ENCODE measurements at regions not wholly inside any gene's neighbourhood (a gene's known extent, or its start where the extent isn't known, plus 50 kb on each side); places are given as distances from the start of the nearest gene placed in this dataset.

GRCh38 chr18:79601234-79601633 lies 78.4 kb upstream of the CTDP1 start:
- H3K27ac Mint-ChIP-seq: no peak overlapping the region

GRCh38 chr18:79603321-79604204 lies 76.0 kb upstream of the CTDP1 start:
- Histone ChIP-seq H3K9ac (ENCODE audit: insufficient read depth, low read length, poor library complexity, severe bottlenecking) (no peak overlapping the region), H4K20me1 (ENCODE audit: insufficient read depth, low read length) (no peaks in the 10 kb centered on the region), H3K27ac (ENCODE audit: low read depth in 1 of 2, low read length in 2 of 2) (no peak overlapping the region), H2AFZ (ENCODE audit: insufficient read depth, low read depth, low read length, poor library complexity, severe bottlenecking) (no peak overlapping the region), H3K9me3 (replicated peaks in 1 of 2; ENCODE audit: control insufficient read depth in 1 of 2, insufficient read depth in 1 of 2, low read length in 2 of 2) (no peaks in the 10 kb centered on the region), H3K36me3 (replicated peaks in 1 of 2; ENCODE audit: control insufficient read depth in 1 of 2, insufficient read depth in 2 of 2, low read length in 2 of 2) (no peaks in the 10 kb centered on the region), H3K4me1 (ENCODE audit: control insufficient read depth in 1 of 2, insufficient read depth in 2 of 2, low read length in 2 of 2) (no peaks in the 10 kb centered on the region), H3K79me2 (ENCODE audit: insufficient read depth, low read length) (no peaks in the 10 kb centered on the region), H3K4me2 (replicated peaks; ENCODE audit: extremely low read depth, low read length, poor library complexity, severe bottlenecking) (no peak overlapping the region), H3K4me3 (replicated peaks in 1 of 3; ENCODE audit: low read depth in 2 of 3, low read length in 3 of 3) (no peak overlapping the region), H3K27me3 (ENCODE audit: control insufficient read depth in 2 of 2, insufficient read depth in 2 of 2, low read length in 2 of 2) (no peaks in the 10 kb centered on the region)
- Mint-ChIP-seq H3K27ac (no peak overlapping the region), H3K4me3 (no peak overlapping the region), H3K27me3 (ENCODE audit: low read depth in 3 of 3) (peaks cover 0 to 5% (median 0%) of the 10 kb centered on the region in 3 donors), H3K9me3 (peaks cover 0 to 3% (median 0%) of the 10 kb centered on the region in 7 donors), H3K36me3 (no peaks in the 10 kb centered on the region), H3K4me1 (no peaks in the 10 kb centered on the region)
- no peak for TF ChIP-seq CTCF (IDR thresholded peaks at IDR 0.05)
- intact Hi-C loops (cut with micrococcal nuclease): no loop called here
- WGBS (ENCODE audit: insufficient coverage): 97% methylated on average over 37 of the region's 37 CpGs
- no peak for DNase-seq

More at GRCh38 chr18:79601234-79601633, 78.4 kb upstream of the CTDP1 start:
- Histone ChIP-seq H3K4me3 (replicated peaks in 1 of 3; ENCODE audit: low read depth in 2 of 3, low read length in 3 of 3) (no peak overlapping the region), H3K9me3 (replicated peaks in 1 of 2; ENCODE audit: control insufficient read depth in 1 of 2, insufficient read depth in 1 of 2, low read length in 2 of 2) (no peaks in the 10 kb centered on the region), H3K36me3 (replicated peaks in 1 of 2; ENCODE audit: control insufficient read depth in 1 of 2, insufficient read depth in 2 of 2, low read length in 2 of 2) (no peaks in the 10 kb centered on the region), H3K4me2 (replicated peaks; ENCODE audit: extremely low read depth, low read length, poor library complexity, severe bottlenecking) (no peak overlapping the region), H3K27ac (ENCODE audit: low read depth in 1 of 2, low read length in 2 of 2) (no peak overlapping the region), H4K20me1 (ENCODE audit: insufficient read depth, low read length) (no peaks in the 10 kb centered on the region), H3K27me3 (ENCODE audit: control insufficient read depth in 2 of 2, insufficient read depth in 2 of 2, low read length in 2 of 2) (no peaks in the 10 kb centered on the region), H2AFZ (ENCODE audit: insufficient read depth, low read depth, low read length, poor library complexity, severe bottlenecking) (no peak overlapping the region), H3K79me2 (ENCODE audit: insufficient read depth, low read length) (no peaks in the 10 kb centered on the region), H3K4me1 (ENCODE audit: control insufficient read depth in 1 of 2, insufficient read depth in 2 of 2, low read length in 2 of 2) (no peaks in the 10 kb centered on the region), H3K9ac (ENCODE audit: insufficient read depth, low read length, poor library complexity, severe bottlenecking) (no peak overlapping the region)
- WGBS (ENCODE audit: insufficient coverage): 26% methylated on average over 6 of the region's 8 CpGs
- no peak overlapping the region for H3K4me3 Mint-ChIP-seq
- H3K4me1 Mint-ChIP-seq: no peaks in the 10 kb centered on the region
- H3K36me3 Mint-ChIP-seq: no peaks in the 10 kb centered on the region
- DNase-seq: no peak
- H3K27me3 Mint-ChIP-seq (ENCODE audit: low read depth in 3 of 3): peaks cover 4 to 6% (median 5%) of the 10 kb centered on the region in 3 donors
- intact Hi-C loops (cut with micrococcal nuclease): no loop called here
- TF ChIP-seq CTCF (IDR thresholded peaks at IDR 0.05): no peak
- peaks cover 0 to 3% (median 0%) of the 10 kb centered on the region in 7 donors for H3K9me3 Mint-ChIP-seq

Data from CD14-positive monocyte (primary cell).